CD4-positive, alpha-beta memory T cell (primary cell): ENCODE measurements at regions not wholly inside any gene's neighbourhood (a gene's known extent, or its start where the extent isn't known, plus 50 kb on each side); places are given as distances from the start of the nearest gene placed in this dataset.

Experiments
- CTCF ChIA-PET: fragments of 350-600 bp; sonication (Branson Sonifier 250); formaldehyde crosslinking; loops from one replicate; lab custom pipeline; 2021; ENCODE audit warnings: inconsistent platforms; ENCODE audit not compliant: partially characterized antibody; lab: Charles Lee
- POLR2A ChIA-PET: fragments of 350-600 bp; sonication (Branson Sonifier 250); formaldehyde crosslinking; loops from one replicate; lab custom pipeline; 2021; ENCODE audit not compliant: partially characterized antibody; lab: Charles Lee
- DNase-seq, 5 donors: peaks; one replicate each; pipeline versions ENCODE4 v3.0.0 to v3.0.0-alpha.2; 2020 to 2022; ENCODE audit warnings: mixed read lengths in 1 of 5
- H3K27ac ChIP-seq: one replicate; pipeline ENCODE4 v1.7.0; 2013; ENCODE audit warnings: low read depth, low read length
- H3K27me3 ChIP-seq: 2 replicates; pipeline ENCODE4 v1.7.0; 2013; ENCODE audit warnings: mild to moderate bottlenecking, low read length, moderate library complexity; ENCODE audit not compliant: insufficient read depth
- H3K36me3 ChIP-seq: 2 replicates; pipeline ENCODE4 v1.7.0; 2013; ENCODE audit warnings: mild to moderate bottlenecking, low read length, moderate library complexity; ENCODE audit not compliant: insufficient read depth
- H3K4me1 ChIP-seq: 2 replicates; pipeline ENCODE4 v1.7.0; 2013; ENCODE audit warnings: mild to moderate bottlenecking, low read length, moderate library complexity; ENCODE audit not compliant: insufficient read depth
- H3K4me3 ChIP-seq, 2 donors: one replicate each; pipeline ENCODE4 v1.7.0; 2013; ENCODE audit warnings: low read length in 2 of 2, mild to moderate bottlenecking in 1 of 2
- H3K9me3 ChIP-seq, 2 donors: one replicate each; pipeline ENCODE4 v1.7.0; 2013; ENCODE audit warnings: low read length in 2 of 2, control low read depth in 1 of 2; ENCODE audit not compliant: control insufficient read depth in 1 of 2
- H3K27ac Mint-ChIP-seq, 7 donors: one replicate each; pipeline ENCODE4 v1.8.0; 2020 to 2021; ENCODE audit warnings: mixed read lengths in 7 of 7, mild to moderate bottlenecking in 6 of 7, inconsistent platforms in 3 of 7, moderate library complexity in 3 of 7
- H3K27me3 Mint-ChIP-seq, 2 donors: one replicate each; pipeline ENCODE4 v1.8.0; 2020 to 2021; ENCODE audit warnings: mixed read lengths in 2 of 2
- H3K36me3 Mint-ChIP-seq, 2 donors: one replicate each; pipeline ENCODE4 v1.8.0; 2020 to 2021; ENCODE audit warnings: mixed read lengths in 2 of 2, inconsistent platforms in 1 of 2, mild to moderate bottlenecking in 1 of 2
- H3K4me1 Mint-ChIP-seq, 4 donors: one replicate each; pipeline ENCODE4 v1.8.0; 2020 to 2021; ENCODE audit warnings: mixed read lengths in 4 of 4, mild to moderate bottlenecking in 1 of 4
- H3K4me3 Mint-ChIP-seq, 8 donors: one replicate each; pipeline ENCODE4 v1.8.0; 2020 to 2021; ENCODE audit warnings: mixed read lengths in 8 of 8, mild to moderate bottlenecking in 7 of 8, moderate library complexity in 6 of 8, inconsistent platforms in 3 of 8
- H3K9me3 Mint-ChIP-seq, 8 donors: one replicate each; pipeline ENCODE4 v1.8.0; 2020 to 2021; ENCODE audit warnings: mixed read lengths in 8 of 8, mild to moderate bottlenecking in 5 of 8, inconsistent platforms in 3 of 8, moderate library complexity in 1 of 8
- intact Hi-C: fragments of 100-400 bp; cut with micrococcal nuclease; formaldehyde crosslinking; loops from one replicate; pipeline ENCODE4 v1.15.1; 2023

DNA sequence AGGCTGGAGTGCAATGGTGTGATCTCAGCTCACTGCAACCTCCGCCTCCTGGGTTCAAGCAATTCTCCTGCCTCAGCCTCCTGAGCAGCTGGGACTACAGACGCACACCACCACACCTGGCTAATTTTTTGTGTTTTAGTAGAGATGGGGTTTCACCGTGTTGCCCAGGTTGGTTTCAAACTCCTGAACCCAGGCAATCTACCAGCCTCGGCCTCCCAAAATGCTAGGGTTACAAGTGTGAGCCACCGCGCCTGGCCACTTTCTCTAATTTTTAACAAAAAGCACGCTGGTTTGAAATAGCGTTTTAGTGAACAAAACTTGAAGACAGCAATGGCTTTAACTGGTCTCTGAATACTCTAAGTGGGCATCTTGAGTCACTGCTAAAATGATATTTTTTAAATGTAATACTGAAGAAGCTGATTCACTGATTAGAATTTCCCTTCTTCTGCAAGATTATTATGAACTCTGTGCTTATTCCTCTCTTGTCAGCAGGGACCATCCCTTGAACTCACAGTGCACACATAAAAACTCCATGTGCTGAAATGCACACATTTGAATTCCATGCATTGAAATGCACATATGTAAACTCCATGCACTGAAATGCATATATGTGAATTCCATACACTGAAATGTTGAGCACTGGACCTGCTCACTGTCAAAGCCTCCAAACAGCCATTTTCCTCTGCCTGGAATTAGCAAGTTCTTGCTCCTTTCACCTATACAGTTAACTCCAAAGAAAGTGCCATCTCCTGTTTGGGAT is 1411.5 kb upstream of the ACVR2A start:
- peaks cover 0 to 2% (median 0%) of the 10 kb centered on the region in 8 donors for H3K9me3 Mint-ChIP-seq
- H3K36me3 Mint-ChIP-seq: no peaks in the 10 kb centered on the region
- POLR2A ChIA-PET: no interaction called here
- H3K4me1 ChIP-seq: no peaks in the 10 kb centered on the region
- H3K36me3 ChIP-seq: no peaks in the 10 kb centered on the region
- no peaks in the 10 kb centered on the region for H3K4me1 Mint-ChIP-seq
- H3K9me3 ChIP-seq: no peaks in the 10 kb centered on the region
- CTCF ChIA-PET: no interaction called here
- H3K27me3 ChIP-seq: no peaks in the 10 kb centered on the region
- no peak overlapping the region for H3K4me3 Mint-ChIP-seq
- H3K4me3 ChIP-seq: no peak overlapping the region
- H3K27ac ChIP-seq: no peak overlapping the region
- no peak for DNase-seq
- no peaks in the 10 kb centered on the region for H3K27me3 Mint-ChIP-seq
- H3K27ac Mint-ChIP-seq: no peak overlapping the region
- intact Hi-C loops: no loop called here

- POLR2A ChIA-PET: no interaction called here
These were observed 1415.5 kb upstream of the ACVR2A start for GRCh38 chr2:146429366-146429765.

GRCh38 chr2:146417942-146418341 is 1426.9 kb upstream of the ACVR2A start:
- POLR2A ChIA-PET: no interaction called here
- Mint-ChIP-seq H3K9me3 (peaks cover 0 to 5% (median under 1%) of the 10 kb centered on the region in 8 donors), H3K27me3 (no peaks in the 10 kb centered on the region)

More at GRCh38 chr2:146429366-146429765, 1415.5 kb upstream of the ACVR2A start:
- H3K4me1 Mint-ChIP-seq: no peaks in the 10 kb centered on the region
- H3K27me3 Mint-ChIP-seq: no peaks in the 10 kb centered on the region
- H3K27ac Mint-ChIP-seq: no peak overlapping the region
- peaks cover 0 to 2% (median 0%) of the 10 kb centered on the region in 8 donors for H3K9me3 Mint-ChIP-seq
- intact Hi-C loops: no loop called here
- Histone ChIP-seq H3K36me3 (no peaks in the 10 kb centered on the region), H3K27me3 (no peaks in the 10 kb centered on the region), H3K4me1 (no peaks in the 10 kb centered on the region), H3K9me3 (no peaks in the 10 kb centered on the region), H3K27ac (no peak overlapping the region), H3K4me3 (no peak overlapping the region)
- no peaks in the 10 kb centered on the region for H3K36me3 Mint-ChIP-seq
- H3K4me3 Mint-ChIP-seq: no peak overlapping the region
- no peak for DNase-seq
- CTCF ChIA-PET: no interaction called here

GRCh38 chr2:146415291-146415690 is 1429.5 kb upstream of the ACVR2A start:
- no peaks in the 10 kb centered on the region for H3K4me1 Mint-ChIP-seq
- no peaks in the 10 kb centered on the region for H3K27me3 Mint-ChIP-seq
- CTCF ChIA-PET: no interaction called here
- H3K9me3 Mint-ChIP-seq: peaks cover 0 to 3% (median 0%) of the 10 kb centered on the region in 8 donors
- H3K27me3 ChIP-seq: no peaks in the 10 kb centered on the region
- H3K4me1 ChIP-seq: no peaks in the 10 kb centered on the region
- no peaks in the 10 kb centered on the region for H3K36me3 ChIP-seq
- no peaks in the 10 kb centered on the region for H3K9me3 ChIP-seq
- H3K4me3 Mint-ChIP-seq: no peak overlapping the region
- no peak overlapping the region for H3K4me3 ChIP-seq
- H3K27ac ChIP-seq: no peak overlapping the region
- H3K36me3 Mint-ChIP-seq: no peaks in the 10 kb centered on the region
- intact Hi-C loops: no loop called here
- POLR2A ChIA-PET: no interaction called here
- H3K27ac Mint-ChIP-seq: no peak overlapping the region
- no peak for DNase-seq

More at GRCh38 chr2:146417942-146418341, 1426.9 kb upstream of the ACVR2A start:
- Mint-ChIP-seq H3K27ac (no peak overlapping the region), H3K4me3 (no peak overlapping the region), H3K36me3 (no peaks in the 10 kb centered on the region), H3K4me1 (no peaks in the 10 kb centered on the region)
- no peaks in the 10 kb centered on the region for H3K36me3 ChIP-seq
- intact Hi-C loops: no loop called here
- no peak for DNase-seq
- H3K9me3 ChIP-seq: no peaks in the 10 kb centered on the region
- CTCF ChIA-PET: no interaction called here
- H3K27ac ChIP-seq: no peak overlapping the region
- H3K4me1 ChIP-seq: no peaks in the 10 kb centered on the region
- no peaks in the 10 kb centered on the region for H3K27me3 ChIP-seq
- H3K4me3 ChIP-seq: no peak overlapping the region

GRCh38 chr2:146414456-146414855 is 1430.4 kb upstream of the ACVR2A start:
- no peaks in the 10 kb centered on the region for H3K36me3 ChIP-seq
- no peak for DNase-seq
- ChIA-PET CTCF (no interaction called here), POLR2A (no interaction called here)
- Mint-ChIP-seq H3K36me3 (no peaks in the 10 kb centered on the region), H3K9me3 (peaks cover 0 to 3% (median 0%) of the 10 kb centered on the region in 8 donors), H3K27ac (peak overlapping the region in 1 of 7 donors; percentile 83), H3K27me3 (no peaks in the 10 kb centered on the region), H3K4me3 (no peak overlapping the region), H3K4me1 (no peaks in the 10 kb centered on the region)
- intact Hi-C loops: no loop called here
- no peak overlapping the region for H3K27ac ChIP-seq
- no peaks in the 10 kb centered on the region for H3K27me3 ChIP-seq
- H3K4me3 ChIP-seq: no peak overlapping the region
- H3K4me1 ChIP-seq: no peaks in the 10 kb centered on the region
- no peaks in the 10 kb centered on the region for H3K9me3 ChIP-seq

DNA sequence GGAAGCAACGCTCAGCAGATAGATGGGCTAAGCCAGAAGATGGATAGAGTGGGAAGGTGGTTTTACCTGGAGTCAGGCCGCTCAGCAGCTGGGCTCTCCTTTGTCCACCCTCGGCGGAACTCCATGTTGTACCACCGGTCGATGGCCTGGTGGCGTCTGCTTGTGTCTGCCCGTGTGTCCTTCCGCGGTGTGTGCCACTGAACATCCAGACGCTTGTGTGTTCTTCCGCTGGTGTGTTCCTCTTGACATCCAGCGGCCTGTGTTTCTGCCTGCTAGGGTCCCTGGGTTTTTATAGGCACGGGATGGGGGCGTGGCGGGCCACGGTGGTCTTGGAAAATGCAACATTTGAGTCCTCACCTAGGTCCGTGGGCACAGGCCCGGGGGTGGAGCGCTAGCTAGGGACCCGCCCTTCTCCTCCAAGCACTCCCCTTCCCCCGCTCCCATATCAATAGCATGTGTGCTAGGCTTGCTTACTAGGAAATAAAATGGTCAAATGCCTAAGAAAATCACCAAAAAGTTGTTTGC is 1431.7 kb upstream of the ACVR2A start:
- no peak for DNase-seq
- Mint-ChIP-seq H3K27ac (no peak overlapping the region), H3K4me1 (no peaks in the 10 kb centered on the region), H3K4me3 (no peak overlapping the region), H3K27me3 (no peaks in the 10 kb centered on the region), H3K36me3 (no peaks in the 10 kb centered on the region), H3K9me3 (peaks cover 0 to 3% (median 0%) of the 10 kb centered on the region in 8 donors)
- ChIA-PET CTCF (no interaction called here), POLR2A (no interaction called here)
- Histone ChIP-seq H3K4me1 (no peaks in the 10 kb centered on the region), H3K4me3 (no peak overlapping the region), H3K27me3 (no peaks in the 10 kb centered on the region), H3K9me3 (no peaks in the 10 kb centered on the region), H3K27ac (no peak overlapping the region), H3K36me3 (no peaks in the 10 kb centered on the region)
- intact Hi-C loops: no loop called here

DNA sequence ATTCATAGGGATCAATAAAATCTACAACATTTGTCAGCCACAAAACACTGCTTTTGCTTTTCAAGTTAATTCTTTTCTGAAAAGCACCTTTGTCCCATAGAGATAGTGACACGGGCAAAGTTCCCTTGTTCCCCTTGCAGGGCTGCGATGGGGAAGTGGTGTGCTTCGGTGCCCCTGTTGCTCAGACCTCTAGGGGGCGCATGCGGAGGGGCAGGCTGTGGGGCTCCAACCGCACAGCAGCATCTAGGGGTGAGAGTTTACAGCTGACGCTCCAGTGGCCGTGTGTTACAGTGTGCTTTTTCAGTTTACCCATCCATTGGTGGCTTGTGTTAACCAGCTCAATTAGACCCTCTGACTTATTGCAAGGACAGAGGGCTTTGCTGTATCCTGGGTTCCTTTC is 1432.2 kb upstream of the ACVR2A start:
- no peaks in the 10 kb centered on the region for H3K4me1 ChIP-seq
- ChIA-PET CTCF (no interaction called here), POLR2A (no interaction called here)
- DNase-seq: no peak
- no peak overlapping the region for H3K27ac ChIP-seq
- intact Hi-C loops: no loop called here
- H3K4me3 Mint-ChIP-seq: no peak overlapping the region
- H3K36me3 ChIP-seq: no peaks in the 10 kb centered on the region
- H3K27ac Mint-ChIP-seq: no peak overlapping the region
- no peak overlapping the region for H3K4me3 ChIP-seq
- no peaks in the 10 kb centered on the region for H3K27me3 Mint-ChIP-seq
- no peaks in the 10 kb centered on the region for H3K4me1 Mint-ChIP-seq
- no peaks in the 10 kb centered on the region for H3K36me3 Mint-ChIP-seq
- no peaks in the 10 kb centered on the region for H3K27me3 ChIP-seq
- no peaks in the 10 kb centered on the region for H3K9me3 ChIP-seq
- H3K9me3 Mint-ChIP-seq: peaks cover 0 to 1% (median 0%) of the 10 kb centered on the region in 8 donors
